SK-N-SH (cell line): ENCODE measurements at regions not wholly inside any gene's neighbourhood (a gene's known extent, or its start where the extent isn't known, plus 50 kb on each side); places are given as distances from the start of the nearest gene placed in this dataset.

Experiments
- CTCF ChIP-seq: fragments of 200-600 bp; sonication (generic); IDR thresholded peaks from 2 replicates; pipeline ENCODE4 v1.6.1; 2017; ENCODE audit warnings: antibody characterized with exemption, mild to moderate bottlenecking, moderate library complexity
- EP300 ChIP-seq, 2 experiments: IDR thresholded peaks; 2 replicates each; pipeline versions ENCODE4 v1.4.0 to v1.6.1; 2012; ENCODE audit warnings: borderline replicate concordance in 1 of 2, low read depth in 1 of 2, low read length in 1 of 2
- FOXJ3 ChIP-seq: sonication (generic); formaldehyde crosslinking; IDR thresholded peaks from 2 replicates; pipeline ENCODE4 v1.5.1; 2020; ENCODE audit warnings: mild to moderate bottlenecking, missing genetic modification reagents
- FOXM1 ChIP-seq: IDR thresholded peaks from 2 replicates; pipeline ENCODE4 v1.4.0; 2012; ENCODE audit warnings: low read depth, mild to moderate bottlenecking
- MXI1 ChIP-seq: IDR thresholded peaks from 2 replicates; pipeline ENCODE4 v1.6.1; 2012; ENCODE audit warnings: mild to moderate bottlenecking, low read depth, low read length, improper control_type of control experiment
- POLR2AphosphoS5 ChIP-seq: IDR thresholded peaks from 2 replicates; pipeline ENCODE4 v1.6.1; 2012; ENCODE audit warnings: low read depth, low read length
- RAD21 ChIP-seq: IDR thresholded peaks from 2 replicates; pipeline ENCODE4 v1.6.1; 2012; ENCODE audit warnings: mild to moderate bottlenecking, low read length
- RFX5 ChIP-seq: IDR thresholded peaks from 2 replicates; pipeline ENCODE4 v1.6.1; 2012; ENCODE audit warnings: mild to moderate bottlenecking, improper control_type of control experiment, low read length
- RXRA ChIP-seq: IDR thresholded peaks from 2 replicates; pipeline ENCODE4 v1.4.0; 2012; ENCODE audit warnings: low read depth, mild to moderate bottlenecking, borderline replicate concordance
- TAF1 ChIP-seq: IDR thresholded peaks from 2 replicates; pipeline ENCODE4 v1.6.1; 2012; ENCODE audit warnings: low read depth, mild to moderate bottlenecking, low read length, moderate library complexity, borderline replicate concordance
- TEAD4 ChIP-seq: IDR thresholded peaks from 2 replicates; pipeline ENCODE4 v1.4.0; 2012; ENCODE audit warnings: mild to moderate bottlenecking, borderline replicate concordance; ENCODE audit not compliant: insufficient read depth
- USF2 ChIP-seq: fragments of 150-350 bp; IDR thresholded peaks from 2 replicates; pipeline ENCODE4 v1.6.1; 2017; ENCODE audit warnings: antibody characterized with exemption, low read length, low read depth, borderline replicate concordance
- YY1 ChIP-seq: IDR thresholded peaks from 2 replicates; pipeline ENCODE4 v1.4.0; 2012; ENCODE audit warnings: low read depth, mild to moderate bottlenecking

- no peak for TF ChIP-seq CTCF
- TF ChIP-seq YY1: no peak
- TF ChIP-seq FOXJ3 (CRISPR knock-in tag): peak; percentile 80
- TF ChIP-seq RFX5: no peak
- TF ChIP-seq TEAD4: peak; percentile 34; the same call in 1 of the 2 replicates
- TF ChIP-seq USF2: no peak
- TF ChIP-seq EP300 (IDR thresholded peaks at IDR 0.05; ENCODE audit: borderline replicate concordance in 1 of 2, low read depth in 1 of 2, low read length in 1 of 2): peak in 1 of 2 experiments; percentile 94; a peak in 2 of 4 replicates
- no peak for TF ChIP-seq RXRA
- no peak for TF ChIP-seq TAF1
- no peak for TF ChIP-seq FOXM1
- peak; percentile 14; the same call in 1 of the 2 replicates for TF ChIP-seq RAD21
- TF ChIP-seq POLR2AphosphoS5: 0 out of 2 replicates have a peak, but pooled peaks have one; percentile 25
- no peak; the same call in 1 of the 2 replicates for TF ChIP-seq MXI1
Observed at GRCh38 chr3:19063936-19064335, 84.4 kb upstream of the KCNH8 start.
